ENCODE measurements at regions not wholly inside any gene's neighbourhood (a gene's known extent, or its start where the extent isn't known, plus 50 kb on each side); places are given as distances from the start of the nearest gene placed in this dataset.
"Not testable (repeated sequence)": the region's sequence is repeated elsewhere in the genome, so short reads cannot be mapped to it uniquely, and the experiment has no call there.

GRCh38 chr18:21979759-21980158 is 189.6 kb upstream of the GATA6 start:
- no peak overlapping the region for H3K27ac ChIP-seq (ENCODE audit: low read depth in 1 of 3, low read length in 2 of 3)
- DNase-seq (no peak), FAIRE-seq (no peak)
- no peaks in the 10 kb centered on the region for H3K36me3 ChIP-seq (ENCODE audit: control insufficient read depth in 3 of 3, insufficient read depth in 2 of 3, low read depth in 1 of 3, low read length in 3 of 3)
- H3K9me3 ChIP-seq (ENCODE audit: control insufficient read depth in 2 of 2, insufficient read depth in 1 of 2, low read depth in 1 of 2, low read length in 1 of 2): no peaks in the 10 kb centered on the region
- peaks cover 0 to 9% (median 0%) of the 10 kb centered on the region in 3 donors for H3K4me1 ChIP-seq (ENCODE audit: control insufficient read depth in 3 of 3, insufficient read depth in 2 of 3, low read depth in 1 of 3, low read length in 2 of 3)
- WGBS, 3 donors: 74 to 91% (median 91%) methylated on average over 1 of the region's 1 CpG
- no peaks in the 10 kb centered on the region for H3K27me3 ChIP-seq (ENCODE audit: control insufficient read depth in 3 of 3, insufficient read depth in 3 of 3, low read length in 3 of 3)
- H3K4me3 ChIP-seq (ENCODE audit: low read depth in 1 of 3, low read length in 3 of 3): no peak overlapping the region

GRCh38 chr18:21980744-21981143 is 188.6 kb upstream of the GATA6 start:
- H3K36me3 ChIP-seq (ENCODE audit: control insufficient read depth in 3 of 3, insufficient read depth in 2 of 3, low read depth in 1 of 3, low read length in 3 of 3): no peaks in the 10 kb centered on the region
- 68 to 85% (median 77%) methylated on average over 5 of the region's 5 CpGs for WGBS, 3 donors
- no peaks in the 10 kb centered on the region for H3K27me3 ChIP-seq (ENCODE audit: control insufficient read depth in 3 of 3, insufficient read depth in 3 of 3, low read length in 3 of 3)
- H3K27ac ChIP-seq (ENCODE audit: low read depth in 1 of 3, low read length in 2 of 3): no peak overlapping the region
- DNase-seq: no peak
- H3K9me3 ChIP-seq (ENCODE audit: control insufficient read depth in 2 of 2, insufficient read depth in 1 of 2, low read depth in 1 of 2, low read length in 1 of 2): no peaks in the 10 kb centered on the region
- H3K4me3 ChIP-seq (ENCODE audit: low read depth in 1 of 3, low read length in 3 of 3): no peak overlapping the region
- no peak for FAIRE-seq
- peaks cover 0 to 9% (median 0%) of the 10 kb centered on the region in 3 donors for H3K4me1 ChIP-seq (ENCODE audit: control insufficient read depth in 3 of 3, insufficient read depth in 2 of 3, low read depth in 1 of 3, low read length in 2 of 3)

GRCh38 chr18:21981489-21981888 is 187.9 kb upstream of the GATA6 start:
- H3K4me3 ChIP-seq (ENCODE audit: low read depth in 1 of 3, low read length in 3 of 3); FAIRE-seq; H3K4me1 ChIP-seq (ENCODE audit: control insufficient read depth in 3 of 3, insufficient read depth in 2 of 3, low read depth in 1 of 3, low read length in 2 of 3); H3K36me3 ChIP-seq (ENCODE audit: control insufficient read depth in 3 of 3, insufficient read depth in 2 of 3, low read depth in 1 of 3, low read length in 3 of 3); DNase-seq; H3K27ac ChIP-seq (ENCODE audit: low read depth in 1 of 3, low read length in 2 of 3); H3K27me3 ChIP-seq (ENCODE audit: control insufficient read depth in 3 of 3, insufficient read depth in 3 of 3, low read length in 3 of 3); H3K9me3 ChIP-seq (ENCODE audit: control insufficient read depth in 2 of 2, insufficient read depth in 1 of 2, low read depth in 1 of 2, low read length in 1 of 2): not testable (repeated sequence)
- WGBS, 3 donors: 88 to 97% (median 94%) methylated on average over 11 of the region's 11 CpGs

- no peaks in the 10 kb centered on the region for H3K27me3 ChIP-seq (ENCODE audit: control insufficient read depth in 3 of 3, insufficient read depth in 3 of 3, low read length in 3 of 3)
- H3K4me3 ChIP-seq (ENCODE audit: low read depth in 1 of 3, low read length in 3 of 3): no peak overlapping the region
- peak overlapping the region in 1 of 3 donors; percentile 21 for H3K27ac ChIP-seq (ENCODE audit: low read depth in 1 of 3, low read length in 2 of 3)
- WGBS, 3 donors: 29 to 35% (median 32%) methylated on average over 1 of the region's 1 CpG
- FAIRE-seq (no peak), DNase-seq (no peak)
- no peaks in the 10 kb centered on the region for H3K36me3 ChIP-seq (ENCODE audit: control insufficient read depth in 3 of 3, insufficient read depth in 2 of 3, low read depth in 1 of 3, low read length in 3 of 3)
- H3K9me3 ChIP-seq (ENCODE audit: control insufficient read depth in 2 of 2, insufficient read depth in 1 of 2, low read depth in 1 of 2, low read length in 1 of 2): no peaks in the 10 kb centered on the region
- peaks cover 0 to 20% (median 2%) of the 10 kb centered on the region in 3 donors for H3K4me1 ChIP-seq (ENCODE audit: control insufficient read depth in 3 of 3, insufficient read depth in 2 of 3, low read depth in 1 of 3, low read length in 2 of 3)
These were observed 178.3 kb upstream of the GATA6 start for GRCh38 chr18:21991081-21991534.

- DNase-seq (peak in 1 of 2 donors; percentile 61), FAIRE-seq (no peak)
- no peak overlapping the region for H3K27ac ChIP-seq (ENCODE audit: low read depth in 1 of 3, low read length in 2 of 3)
- WGBS, 3 donors: 88 to 90% (median 88%) methylated on average over 6 of the region's 6 CpGs
- H3K4me1 ChIP-seq (ENCODE audit: control insufficient read depth in 3 of 3, insufficient read depth in 2 of 3, low read depth in 1 of 3, low read length in 2 of 3): peaks cover 3 to 28% (median 4%) of the 10 kb centered on the region in 3 donors
- H3K27me3 ChIP-seq (ENCODE audit: control insufficient read depth in 3 of 3, insufficient read depth in 3 of 3, low read length in 3 of 3): no peaks in the 10 kb centered on the region
- no peaks in the 10 kb centered on the region for H3K36me3 ChIP-seq (ENCODE audit: control insufficient read depth in 3 of 3, insufficient read depth in 2 of 3, low read depth in 1 of 3, low read length in 3 of 3)
- H3K4me3 ChIP-seq (ENCODE audit: low read depth in 1 of 3, low read length in 3 of 3): no peak overlapping the region
- H3K9me3 ChIP-seq (ENCODE audit: control insufficient read depth in 2 of 2, insufficient read depth in 1 of 2, low read depth in 1 of 2, low read length in 1 of 2): no peaks in the 10 kb centered on the region
These were observed 177.5 kb upstream of the GATA6 start for GRCh38 chr18:21991886-21992285.

- Histone ChIP-seq H3K27ac (ENCODE audit: low read depth in 1 of 3, low read length in 2 of 3) (peak overlapping the region; percentile 66 to 91 (median 82)), H3K4me1 (ENCODE audit: control insufficient read depth in 3 of 3, insufficient read depth in 2 of 3, low read depth in 1 of 3, low read length in 2 of 3) (peaks cover 7 to 56% (median 11%) of the 10 kb centered on the region in 3 donors), H3K36me3 (ENCODE audit: control insufficient read depth in 3 of 3, insufficient read depth in 2 of 3, low read depth in 1 of 3, low read length in 3 of 3) (no peaks in the 10 kb centered on the region), H3K9me3 (ENCODE audit: control insufficient read depth in 2 of 2, insufficient read depth in 1 of 2, low read depth in 1 of 2, low read length in 1 of 2) (no peaks in the 10 kb centered on the region), H3K27me3 (ENCODE audit: control insufficient read depth in 3 of 3, insufficient read depth in 3 of 3, low read length in 3 of 3) (no peaks in the 10 kb centered on the region), H3K4me3 (ENCODE audit: low read depth in 1 of 3, low read length in 3 of 3) (no peak overlapping the region)
- 6 to 37% (median 18%) methylated on average over 3 of the region's 3 CpGs for WGBS, 3 donors
- DNase-seq (peak; percentile 85 to 95), FAIRE-seq (no peak)
These were observed 173.0 kb upstream of the GATA6 start for GRCh38 chr18:21996351-21996826.

GRCh38 chr18:21997207-21998143 is 171.9 kb upstream of the GATA6 start:
- peak; percentile 88 to 89 for DNase-seq
- H3K4me3 ChIP-seq (ENCODE audit: low read depth in 1 of 3, low read length in 3 of 3): no peak overlapping the region
- peaks cover 7 to 55% (median 12%) of the 10 kb centered on the region in 3 donors for H3K4me1 ChIP-seq (ENCODE audit: control insufficient read depth in 3 of 3, insufficient read depth in 2 of 3, low read depth in 1 of 3, low read length in 2 of 3)
- FAIRE-seq: no peak
- no peaks in the 10 kb centered on the region for H3K9me3 ChIP-seq (ENCODE audit: control insufficient read depth in 2 of 2, insufficient read depth in 1 of 2, low read depth in 1 of 2, low read length in 1 of 2)
- peak overlapping the region; percentile 66 to 91 (median 82) for H3K27ac ChIP-seq (ENCODE audit: low read depth in 1 of 3, low read length in 2 of 3)
- H3K36me3 ChIP-seq (ENCODE audit: control insufficient read depth in 3 of 3, insufficient read depth in 2 of 3, low read depth in 1 of 3, low read length in 3 of 3): no peaks in the 10 kb centered on the region
- WGBS, 3 donors: 31 to 50% (median 37%) methylated on average over 14 of the region's 14 CpGs
- H3K27me3 ChIP-seq (ENCODE audit: control insufficient read depth in 3 of 3, insufficient read depth in 3 of 3, low read length in 3 of 3): no peaks in the 10 kb centered on the region

- Histone ChIP-seq H3K9me3 (ENCODE audit: control insufficient read depth in 2 of 2, insufficient read depth in 1 of 2, low read depth in 1 of 2, low read length in 1 of 2) (no peaks in the 10 kb centered on the region), H3K36me3 (ENCODE audit: control insufficient read depth in 3 of 3, insufficient read depth in 2 of 3, low read depth in 1 of 3, low read length in 3 of 3) (no peaks in the 10 kb centered on the region), H3K4me1 (ENCODE audit: control insufficient read depth in 3 of 3, insufficient read depth in 2 of 3, low read depth in 1 of 3, low read length in 2 of 3) (peaks cover 7 to 61% (median 12%) of the 10 kb centered on the region in 3 donors), H3K4me3 (ENCODE audit: low read depth in 1 of 3, low read length in 3 of 3) (no peak overlapping the region), H3K27me3 (ENCODE audit: control insufficient read depth in 3 of 3, insufficient read depth in 3 of 3, low read length in 3 of 3) (no peaks in the 10 kb centered on the region), H3K27ac (ENCODE audit: low read depth in 1 of 3, low read length in 2 of 3) (peak overlapping the region; percentile 59 to 91 (median 62))
- 25 to 66% (median 31%) methylated on average over 9 of the region's 9 CpGs for WGBS, 3 donors
- FAIRE-seq: no peak
- peak; percentile 76 to 78 for DNase-seq
These were observed 170.9 kb upstream of the GATA6 start for GRCh38 chr18:21998486-21998885.

Measured in small intestine (tissue), 7 donors.